NCI-H345 treated with DMSO at 0.1 percent for 48 hours (cell line): ENCODE measurements at regions not wholly inside any gene's neighbourhood (a gene's known extent, or its start where the extent isn't known, plus 50 kb on each side); places are given as distances from the start of the nearest gene placed in this dataset.
"Not testable (repeated sequence)": the region's sequence is repeated elsewhere in the genome, so short reads cannot be mapped to it uniquely, and the experiment has no call there.

Source experiments
- DNase-seq: peaks from one replicate; lab custom pipeline; 2025; ENCODE audit not compliant: unreplicated experiment; lab: John Stamatoyannopoulos, UW

GRCh38 chr12:92235703-92236472 is 90.2 kb upstream of the BTG1 start:
- DNase-seq, result no peak

GRCh38 chr12:92234533-92234932 is 88.9 kb upstream of the BTG1 start:
- DNase-seq, result no peak

- DNase-seq, result no peak
Measured at GRCh38 chr12:92233346-92234015, 87.8 kb upstream of the BTG1 start.

- DNase-seq, result not testable (repeated sequence)
Measured at GRCh38 chr12:92232371-92232932, 86.8 kb upstream of the BTG1 start.

- not testable (repeated sequence) for DNase-seq
Measured at GRCh38 chr12:92231945-92232344, 86.3 kb upstream of the BTG1 start.

- DNase-seq, result not testable (repeated sequence)
Measured at GRCh38 chr12:92231532-92231931, 85.9 kb upstream of the BTG1 start.

- no peak for DNase-seq
Measured at GRCh38 chr12:92229381-92229780, 83.7 kb upstream of the BTG1 start.

DNA sequence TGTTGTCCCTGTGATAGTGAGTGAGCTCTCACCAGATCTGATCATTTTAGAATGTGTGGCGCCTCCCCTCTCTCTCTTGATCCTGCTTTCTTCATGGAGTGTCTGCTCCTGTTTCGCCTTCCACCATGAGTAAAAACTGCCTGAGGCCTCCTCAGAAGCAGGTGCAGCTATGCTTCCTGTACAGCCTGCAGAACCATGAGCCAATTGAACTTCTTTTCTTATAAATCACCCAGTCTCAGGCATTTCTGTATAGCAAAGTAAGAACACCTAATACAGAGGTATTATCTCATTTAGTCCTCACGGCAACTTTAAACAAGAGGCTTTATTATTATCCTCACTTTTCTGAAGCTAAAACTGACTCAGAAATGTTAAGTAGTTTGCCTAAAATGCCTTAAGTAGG is 81.3 kb upstream of the BTG1 start:
- no peak for DNase-seq

DNA sequence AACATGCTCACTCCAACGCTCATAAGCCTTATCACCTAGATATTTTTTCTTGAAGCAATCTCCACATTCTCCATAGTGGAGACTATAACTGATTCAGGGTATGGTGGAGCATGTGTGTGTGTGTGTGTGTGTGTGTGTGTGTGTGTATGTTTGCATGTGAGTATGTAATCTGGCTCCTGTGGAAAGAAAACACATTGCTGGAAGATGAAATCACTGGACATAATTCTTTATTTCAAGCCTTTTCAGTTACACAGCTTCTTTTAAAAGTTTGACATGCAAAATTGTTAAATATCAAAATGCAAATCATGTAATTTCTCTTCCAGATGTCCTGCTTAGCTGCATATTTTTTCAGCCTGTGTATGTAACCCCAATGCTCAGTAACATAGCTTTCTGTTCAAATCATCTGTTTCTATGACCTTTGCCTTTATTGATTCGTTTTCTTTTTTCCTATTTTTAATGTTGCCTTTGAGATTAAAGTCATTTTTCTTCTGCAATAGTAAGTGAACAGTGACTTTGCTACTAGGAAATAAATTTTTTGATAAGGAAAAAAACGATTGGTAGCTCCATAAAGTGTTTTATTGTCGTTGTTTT is 80.5 kb upstream of the BTG1 start:
- no peak for DNase-seq

- no peak for DNase-seq
Measured at GRCh38 chr12:92224685-92225331, 79.2 kb upstream of the BTG1 start.

- DNase-seq, result no peak
Measured at GRCh38 chr12:92223481-92223880, 77.8 kb upstream of the BTG1 start.

DNA sequence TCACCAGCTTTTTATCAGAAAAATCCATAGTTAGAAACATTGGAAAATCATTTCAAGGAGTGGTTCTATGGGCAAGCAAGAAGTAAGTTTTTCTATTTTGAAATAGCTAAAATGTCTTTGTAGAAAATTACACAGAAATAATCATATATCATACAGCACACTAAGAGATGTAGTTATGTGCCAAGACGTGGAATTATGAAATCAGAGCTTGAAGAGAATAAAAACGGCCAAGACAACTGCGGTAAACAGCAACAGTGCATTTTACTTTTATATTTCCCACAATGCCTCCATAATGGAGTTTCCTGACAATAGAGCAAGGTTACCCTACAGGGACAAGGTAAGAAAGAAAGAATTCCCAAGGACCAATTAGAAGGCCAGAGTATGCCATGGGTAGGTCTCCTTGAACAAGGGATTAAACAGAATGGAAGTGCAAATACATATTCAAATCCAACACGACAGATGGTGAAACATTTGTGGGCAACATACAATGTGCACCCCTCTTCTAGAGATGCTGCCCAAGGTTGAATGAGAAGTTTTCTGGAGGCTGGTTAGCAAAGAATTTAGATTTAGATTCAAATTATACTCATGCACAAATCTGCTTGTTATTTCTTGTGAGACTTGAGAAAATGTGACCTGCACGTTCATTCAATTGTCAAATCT is 76.1 kb upstream of the BTG1 start:
- no peak for DNase-seq

GRCh38 chr12:92218394-92219077 is 72.9 kb upstream of the BTG1 start:
- DNase-seq, result no peak

GRCh38 chr12:92216092-92216491 is 70.4 kb upstream of the BTG1 start:
- DNase-seq, result no peak

DNA sequence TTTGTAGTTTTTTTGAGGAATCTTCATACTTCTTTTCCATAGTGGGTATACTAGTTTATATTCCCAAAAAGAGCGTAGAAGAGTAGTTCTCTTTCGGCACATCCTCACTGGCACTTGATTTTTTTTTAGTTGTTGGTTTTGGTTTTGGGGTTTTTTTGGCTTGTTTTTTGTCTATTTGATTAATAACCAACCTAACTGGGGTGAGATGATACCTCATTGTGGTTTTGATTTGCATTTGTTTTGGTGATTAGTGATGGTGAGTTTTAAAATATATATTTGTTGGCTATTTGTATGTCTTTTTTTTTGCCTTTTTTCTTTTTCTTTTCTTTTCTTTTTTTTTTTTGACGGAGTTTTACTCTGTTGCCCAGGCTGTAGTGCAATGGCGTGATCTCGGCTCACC is 69.7 kb upstream of the BTG1 start:
- no peak for DNase-seq

GRCh38 chr12:92213166-92213565 is 67.5 kb upstream of the BTG1 start:
- DNase-seq, result no peak

GRCh38 chr12:92210071-92210470 is 64.4 kb upstream of the BTG1 start:
- DNase-seq, result no peak

GRCh38 chr12:92208613-92209121 is 63.0 kb upstream of the BTG1 start:
- no peak for DNase-seq

DNA sequence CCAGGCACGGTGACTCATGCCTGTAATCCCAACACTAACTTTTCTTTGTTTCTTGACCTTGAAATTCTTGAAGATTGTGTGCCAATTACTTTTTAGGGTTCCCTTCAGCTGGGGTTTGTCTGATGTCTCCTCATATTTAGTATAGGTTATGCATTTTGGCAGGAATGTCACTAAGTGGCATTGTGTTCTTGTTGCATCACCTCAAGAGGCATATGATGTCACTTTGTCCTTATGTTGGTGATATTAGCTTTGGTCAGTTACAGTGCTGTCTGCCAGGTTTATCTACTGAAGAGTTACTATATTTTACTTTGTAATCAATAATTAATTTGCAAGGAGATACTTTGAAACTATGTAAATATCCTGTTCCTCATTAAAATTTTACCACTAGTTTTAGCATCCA is 61.0 kb upstream of the BTG1 start:
- no peak for DNase-seq

DNA sequence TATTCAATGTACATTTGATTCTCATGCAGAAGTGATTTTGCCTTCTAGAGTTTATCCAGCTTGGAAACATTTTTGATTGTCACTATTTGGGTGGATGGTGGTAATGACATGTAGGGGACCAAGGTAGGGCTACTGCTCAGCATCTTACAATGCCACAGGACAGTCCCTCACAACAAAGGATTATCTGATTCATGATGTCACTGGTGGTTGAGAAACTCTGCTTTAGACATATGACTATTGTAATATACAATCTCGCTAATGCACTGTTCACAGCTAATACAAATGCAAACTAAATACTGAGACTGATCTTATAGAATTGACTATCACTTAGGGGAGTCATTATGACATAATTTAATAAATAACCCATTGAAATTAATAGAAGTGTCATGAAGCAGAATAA is 60.4 kb upstream of the BTG1 start:
- DNase-seq, result no peak
